Caki2 (cell line): ENCODE measurements at regions not wholly inside any gene's neighbourhood (a gene's known extent, or its start where the extent isn't known, plus 50 kb on each side); places are given as distances from the start of the nearest gene placed in this dataset.

Experiments
- DNase-seq: peaks from one replicate; pipeline ENCODE4 v3.0.0-alpha.2; 2015; ENCODE audit warnings: low read depth
- in situ Hi-C: cut with HindIII; loops from 2 replicates; pipeline ENCODE4 v1.10.0; 2016; ENCODE audit warnings: low sequenced_read_pairs, low pct_unique_long_range_greater_than_20kb, mixed read lengths

- in situ Hi-C loops: no loop called here
Measured at GRCh38 chr21:29486306-29486807, 187.6 kb downstream of the BACH1 start.

More at GRCh38 chr21:29486306-29486807, 187.6 kb downstream of the BACH1 start:
- DNase-seq: no peak
